SK-N-SH (cell line): ENCODE measurements at regions not wholly inside any gene's neighbourhood (a gene's known extent, or its start where the extent isn't known, plus 50 kb on each side); places are given as distances from the start of the nearest gene placed in this dataset.

Source experiments
- CTCF ChIA-PET: fragments of 300-600, 350-600 bp; formaldehyde crosslinking; extraction: SDS; loops from one replicate; lab custom pipeline; 2021; lab: Yijun Ruan, JAX
- POLR2A ChIA-PET: fragments of 350-600 bp; sonication (Branson Sonifier 250); formaldehyde crosslinking; extraction: SDS; loops from one replicate; lab custom pipeline; 2020; ENCODE audit warnings: antibody characterized with exemption, inconsistent platforms; lab: Yijun Ruan, JAX
- DNase-seq: peaks from one replicate; pipeline ENCODE4 v3.0.0; 2012
- H2AFZ ChIP-seq: fragments of 200-600 bp; sonication (generic); 2 replicates; pipeline ENCODE4 v1.8.1; 2016; ENCODE audit warnings: antibody characterized with exemption, mild to moderate bottlenecking, low read depth
- H3F3A ChIP-seq: fragments of 200-600 bp; sonication (generic); replicated peaks from 2 replicates; pipeline ENCODE3; 2016; ENCODE audit warnings: antibody characterized with exemption, mild to moderate bottlenecking; ENCODE audit not compliant: insufficient read depth
- H3K27ac ChIP-seq, 2 experiments: fragments of 200-500 bp in 1 of 2; fragments of 200-600 bp in 1 of 2; sonication (Bioruptor generic) in 1 of 2; sonication (generic), shearing (Covaris generic) in 1 of 2; 2 replicates each; pipeline versions ENCODE4 v1.5.1 to v1.6.1; 2014 to 2016; ENCODE audit warnings: low read depth in 2 of 2, inconsistent platforms in 1 of 2, low read length in 1 of 2, mild to moderate bottlenecking in 1 of 2, mixed read lengths in 1 of 2
- H3K27me3 ChIP-seq: fragments of 200-600 bp; sonication (generic), shearing (Covaris generic); 2 replicates; pipeline ENCODE4 v1.6.1; 2016; ENCODE audit warnings: mixed run types; ENCODE audit not compliant: insufficient read depth
- H3K36me3 ChIP-seq, 2 experiments: fragments of 200-500 bp in 1 of 2; fragments of 200-600 bp in 1 of 2; sonication (Bioruptor generic) in 1 of 2; sonication (generic) in 1 of 2; replicated peaks in 1 of 2; 2 replicates each; pipeline versions ENCODE3 to v1.5.1; 2014 to 2016; ENCODE audit warnings: low read length in 1 of 2, mild to moderate bottlenecking in 1 of 2; ENCODE audit not compliant: insufficient read depth in 2 of 2, control insufficient read depth in 1 of 2
- H3K4me1 ChIP-seq, 2 experiments: fragments of 200-500 bp in 1 of 2; fragments of 200-600 bp in 1 of 2; sonication (Bioruptor generic) in 1 of 2; sonication (generic), shearing (Covaris generic) in 1 of 2; 2 replicates each; pipeline versions ENCODE4 v1.5.1 to v1.6.1; 2014 to 2016; ENCODE audit warnings: low read depth in 1 of 2, low read length in 1 of 2, mixed run types in 1 of 2; ENCODE audit not compliant: insufficient read depth in 2 of 2, control insufficient read depth in 1 of 2
- H3K4me2 ChIP-seq: fragments of 200-600 bp; sonication (generic), shearing (Covaris generic); 2 replicates; pipeline ENCODE4 v1.6.1; 2017; ENCODE audit warnings: mixed run types
- H3K4me3 ChIP-seq, 2 experiments: fragments of 200-500 bp in 1 of 2; fragments of 200-600 bp in 1 of 2; sonication (Bioruptor generic) in 1 of 2; sonication (generic), shearing (Covaris generic) in 1 of 2; 2 replicates each; pipeline versions ENCODE4 v1.5.1 to v1.8.1; 2014 to 2016; ENCODE audit warnings: low read depth in 2 of 2, inconsistent platforms in 1 of 2, low read length in 1 of 2, mild to moderate bottlenecking in 1 of 2, mixed read lengths in 1 of 2, moderate library complexity in 1 of 2
- H3K79me2 ChIP-seq: fragments of 200-600 bp; sonication (generic); 2 replicates; pipeline ENCODE4 v1.8.1; 2017; ENCODE audit warnings: mild to moderate bottlenecking; ENCODE audit not compliant: insufficient read depth
- H3K9ac ChIP-seq: fragments of 200-600 bp; sonication (generic); 2 replicates; pipeline ENCODE4 v1.6.1; 2017; ENCODE audit warnings: mixed run types
- H3K9me2 ChIP-seq: fragments of 200-600 bp; sonication (generic); 2 replicates; pipeline ENCODE4 v1.6.1; 2017; ENCODE audit warnings: mixed run types
- H3K9me3 ChIP-seq: fragments of 200-600 bp; sonication (generic); 2 replicates; pipeline ENCODE4 v1.6.1; 2017; ENCODE audit warnings: mixed run types, mild to moderate bottlenecking, moderate library complexity
- H4K20me1 ChIP-seq: fragments of 200-600 bp; sonication (generic); 2 replicates; pipeline ENCODE4 v1.6.1; 2017; ENCODE audit warnings: mild to moderate bottlenecking, mixed run types; ENCODE audit not compliant: insufficient read depth
- EZH2phosphoT487 ChIP-seq: fragments of 200-600 bp; sonication (generic); IDR thresholded peaks from 2 replicates; pipeline ENCODE4 v1.6.1; 2017; ENCODE audit warnings: low read depth, mixed run types, mild to moderate bottlenecking, antibody characterized with exemption, moderate library complexity, borderline replicate concordance
- FOSL2 ChIP-seq: IDR thresholded peaks from 2 replicates; pipeline ENCODE4 v1.4.0; 2012; ENCODE audit warnings: low read depth, mild to moderate bottlenecking, moderate library complexity, borderline replicate concordance
- MEF2A ChIP-seq: IDR thresholded peaks from 2 replicates; pipeline ENCODE4 v1.4.0; 2012; ENCODE audit warnings: low read depth, borderline replicate concordance
- MXI1 ChIP-seq: IDR thresholded peaks from 2 replicates; pipeline ENCODE4 v1.6.1; 2012; ENCODE audit warnings: mild to moderate bottlenecking, low read depth, low read length, improper control_type of control experiment
- NFIC ChIP-seq: IDR thresholded peaks from 2 replicates; pipeline ENCODE4 v1.4.0; 2012; ENCODE audit warnings: borderline replicate concordance
- RAD21 ChIP-seq: IDR thresholded peaks from 2 replicates; pipeline ENCODE4 v1.6.1; 2012; ENCODE audit warnings: mild to moderate bottlenecking, low read length
- RCOR1 ChIP-seq: fragments of 150-350 bp; IDR thresholded peaks from 2 replicates; pipeline ENCODE4 v1.6.1; 2017; ENCODE audit warnings: antibody characterized with exemption, low read length
- RFX5 ChIP-seq: IDR thresholded peaks from 2 replicates; pipeline ENCODE4 v1.6.1; 2012; ENCODE audit warnings: mild to moderate bottlenecking, improper control_type of control experiment, low read length
- TCF12 ChIP-seq: IDR thresholded peaks from 2 replicates; pipeline ENCODE4 v1.4.0; 2012
- YY1 ChIP-seq: IDR thresholded peaks from 2 replicates; pipeline ENCODE4 v1.4.0; 2012; ENCODE audit warnings: low read depth, mild to moderate bottlenecking
- TF ChIP-seq, protein P1 (sequence below): IDR thresholded peaks from 2 replicates; pipeline ENCODE4 v1.4.0; 2012; ENCODE audit warnings: low read depth
- TF ChIP-seq, protein P2 (sequence below): IDR thresholded peaks from 2 replicates; pipeline ENCODE4 v1.4.0; 2012; ENCODE audit warnings: low read depth, borderline replicate concordance
- TF ChIP-seq, protein P3 (sequence below): fragments of 150-350 bp; IDR thresholded peaks from 2 replicates; pipeline ENCODE4 v1.6.1; 2016; ENCODE audit warnings: mild to moderate bottlenecking, low read depth, low read length
- TF ChIP-seq, protein P4 (sequence below): IDR thresholded peaks from 2 replicates; pipeline ENCODE4 v1.6.1; 2012; ENCODE audit warnings: mild to moderate bottlenecking, low read depth, low read length, moderate library complexity
- TF ChIP-seq, protein P5 (sequence below): IDR thresholded peaks from 2 replicates; pipeline ENCODE4; 2012

DNA sequence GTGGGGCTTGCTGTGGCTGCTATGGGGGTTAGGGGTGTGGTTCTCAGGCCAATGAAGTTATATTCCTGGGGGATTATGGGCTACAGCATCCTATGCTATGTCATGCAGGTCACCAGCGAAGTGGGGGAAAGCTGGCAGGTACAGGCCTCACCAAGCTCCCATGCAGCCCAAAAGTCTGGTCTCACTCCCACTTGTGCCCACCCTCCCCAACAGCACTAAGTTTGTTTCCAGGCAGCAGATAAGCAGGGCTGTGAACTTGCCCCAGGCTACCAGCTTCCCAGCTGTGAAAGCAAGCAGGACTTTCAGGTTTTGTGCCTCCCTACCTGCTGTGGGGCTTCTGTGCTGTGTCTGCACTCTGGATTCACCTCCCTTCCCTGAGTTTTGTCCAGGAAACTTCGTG is 469.7 kb downstream of the CPS1 start (continued):
- TF ChIP-seq EZH2phosphoT487 (no peak), RCOR1 (no peak), RFX5 (no peak), RAD21 (no peak)
- TF ChIP-seq, protein P1, sequence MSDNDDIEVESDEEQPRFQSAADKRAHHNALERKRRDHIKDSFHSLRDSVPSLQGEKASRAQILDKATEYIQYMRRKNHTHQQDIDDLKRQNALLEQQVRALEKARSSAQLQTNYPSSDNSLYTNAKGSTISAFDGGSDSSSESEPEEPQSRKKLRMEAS, result no peak
- TF ChIP-seq, protein P2, sequence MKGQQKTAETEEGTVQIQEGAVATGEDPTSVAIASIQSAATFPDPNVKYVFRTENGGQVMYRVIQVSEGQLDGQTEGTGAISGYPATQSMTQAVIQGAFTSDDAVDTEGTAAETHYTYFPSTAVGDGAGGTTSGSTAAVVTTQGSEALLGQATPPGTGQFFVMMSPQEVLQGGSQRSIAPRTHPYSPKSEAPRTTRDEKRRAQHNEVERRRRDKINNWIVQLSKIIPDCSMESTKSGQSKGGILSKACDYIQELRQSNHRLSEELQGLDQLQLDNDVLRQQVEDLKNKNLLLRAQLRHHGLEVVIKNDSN, result no peak

DNA sequence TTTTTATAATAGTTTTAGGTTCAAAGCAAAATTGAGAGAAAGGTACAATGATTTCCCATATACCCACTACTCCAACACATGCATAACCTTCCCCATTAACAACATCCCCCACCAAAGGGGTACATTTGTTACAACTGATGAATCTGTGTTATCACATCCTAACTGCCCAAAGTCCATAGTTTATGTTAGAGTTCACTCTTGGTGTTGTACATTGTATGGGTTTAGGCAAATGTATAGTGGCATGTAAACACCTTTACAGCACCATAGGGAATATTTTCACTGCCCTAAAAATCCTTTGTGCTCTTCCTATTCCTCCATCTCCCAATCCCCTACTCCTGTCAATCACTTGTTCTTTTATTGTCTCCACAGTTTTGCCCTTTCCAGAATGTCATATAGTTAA is 471.6 kb downstream of the CPS1 start:
- ChIA-PET POLR2A (no interaction called here), CTCF (no interaction called here)
- DNase-seq, result no peak
- no peak overlapping the region for H3K4me2 ChIP-seq
- TF ChIP-seq NFIC, result no peak
- TF ChIP-seq, protein P3, sequence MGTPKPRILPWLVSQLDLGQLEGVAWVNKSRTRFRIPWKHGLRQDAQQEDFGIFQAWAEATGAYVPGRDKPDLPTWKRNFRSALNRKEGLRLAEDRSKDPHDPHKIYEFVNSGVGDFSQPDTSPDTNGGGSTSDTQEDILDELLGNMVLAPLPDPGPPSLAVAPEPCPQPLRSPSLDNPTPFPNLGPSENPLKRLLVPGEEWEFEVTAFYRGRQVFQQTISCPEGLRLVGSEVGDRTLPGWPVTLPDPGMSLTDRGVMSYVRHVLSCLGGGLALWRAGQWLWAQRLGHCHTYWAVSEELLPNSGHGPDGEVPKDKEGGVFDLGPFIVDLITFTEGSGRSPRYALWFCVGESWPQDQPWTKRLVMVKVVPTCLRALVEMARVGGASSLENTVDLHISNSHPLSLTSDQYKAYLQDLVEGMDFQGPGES, result no peak
- TF ChIP-seq YY1, result no peak
- TF ChIP-seq, protein P4, sequence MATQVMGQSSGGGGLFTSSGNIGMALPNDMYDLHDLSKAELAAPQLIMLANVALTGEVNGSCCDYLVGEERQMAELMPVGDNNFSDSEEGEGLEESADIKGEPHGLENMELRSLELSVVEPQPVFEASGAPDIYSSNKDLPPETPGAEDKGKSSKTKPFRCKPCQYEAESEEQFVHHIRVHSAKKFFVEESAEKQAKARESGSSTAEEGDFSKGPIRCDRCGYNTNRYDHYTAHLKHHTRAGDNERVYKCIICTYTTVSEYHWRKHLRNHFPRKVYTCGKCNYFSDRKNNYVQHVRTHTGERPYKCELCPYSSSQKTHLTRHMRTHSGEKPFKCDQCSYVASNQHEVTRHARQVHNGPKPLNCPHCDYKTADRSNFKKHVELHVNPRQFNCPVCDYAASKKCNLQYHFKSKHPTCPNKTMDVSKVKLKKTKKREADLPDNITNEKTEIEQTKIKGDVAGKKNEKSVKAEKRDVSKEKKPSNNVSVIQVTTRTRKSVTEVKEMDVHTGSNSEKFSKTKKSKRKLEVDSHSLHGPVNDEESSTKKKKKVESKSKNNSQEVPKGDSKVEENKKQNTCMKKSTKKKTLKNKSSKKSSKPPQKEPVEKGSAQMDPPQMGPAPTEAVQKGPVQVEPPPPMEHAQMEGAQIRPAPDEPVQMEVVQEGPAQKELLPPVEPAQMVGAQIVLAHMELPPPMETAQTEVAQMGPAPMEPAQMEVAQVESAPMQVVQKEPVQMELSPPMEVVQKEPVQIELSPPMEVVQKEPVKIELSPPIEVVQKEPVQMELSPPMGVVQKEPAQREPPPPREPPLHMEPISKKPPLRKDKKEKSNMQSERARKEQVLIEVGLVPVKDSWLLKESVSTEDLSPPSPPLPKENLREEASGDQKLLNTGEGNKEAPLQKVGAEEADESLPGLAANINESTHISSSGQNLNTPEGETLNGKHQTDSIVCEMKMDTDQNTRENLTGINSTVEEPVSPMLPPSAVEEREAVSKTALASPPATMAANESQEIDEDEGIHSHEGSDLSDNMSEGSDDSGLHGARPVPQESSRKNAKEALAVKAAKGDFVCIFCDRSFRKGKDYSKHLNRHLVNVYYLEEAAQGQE, result no peak
- TF ChIP-seq, protein P5, sequence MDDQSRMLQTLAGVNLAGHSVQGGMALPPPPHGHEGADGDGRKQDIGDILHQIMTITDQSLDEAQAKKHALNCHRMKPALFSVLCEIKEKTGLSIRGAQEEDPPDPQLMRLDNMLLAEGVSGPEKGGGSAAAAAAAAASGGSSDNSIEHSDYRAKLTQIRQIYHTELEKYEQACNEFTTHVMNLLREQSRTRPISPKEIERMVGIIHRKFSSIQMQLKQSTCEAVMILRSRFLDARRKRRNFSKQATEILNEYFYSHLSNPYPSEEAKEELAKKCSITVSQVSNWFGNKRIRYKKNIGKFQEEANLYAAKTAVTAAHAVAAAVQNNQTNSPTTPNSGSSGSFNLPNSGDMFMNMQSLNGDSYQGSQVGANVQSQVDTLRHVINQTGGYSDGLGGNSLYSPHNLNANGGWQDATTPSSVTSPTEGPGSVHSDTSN, result no peak
- TF ChIP-seq, protein P1, result no peak
- no peak for TF ChIP-seq FOSL2
- TF ChIP-seq TCF12, result no peak
- TF ChIP-seq MEF2A, result no peak
- TF ChIP-seq MXI1, result no peak
- TF ChIP-seq, all 33 proteins: peak for 0
- Histone ChIP-seq H3K9me2 (no peaks in the 10 kb centered on the region), H4K20me1 (no peaks in the 10 kb centered on the region), H3K4me3 (no peak overlapping the region), H2AFZ (no peak overlapping the region), H3K27ac (no peak overlapping the region), H3F3A (no peaks in the 10 kb centered on the region), H3K9ac (no peak overlapping the region), H3K27me3 (no peaks in the 10 kb centered on the region), H3K4me1 (peaks cover 0 to 4% of the 10 kb centered on the region in 2 experiments; a peak in 1 of 4 replicates), H3K9me3 (no peaks in the 10 kb centered on the region), H3K36me3 (no peaks in the 10 kb centered on the region), H3K79me2 (no peaks in the 10 kb centered on the region)
